K562 (cell line): ENCODE measurements at regions not wholly inside any gene's neighbourhood (a gene's known extent, or its start where the extent isn't known, plus 50 kb on each side); places are given as distances from the start of the nearest gene placed in this dataset.

Source experiments
- ATAC-seq: fragments of 200-7000 bp; cut with Tn5 transposase; 3 replicates; pipeline ENCODE4 v1.9.1; 2020; ENCODE audit warnings: moderate library complexity
- BruUV-seq: library from RNA; stranded (reverse); fragments of 400-500 nt; replicated peaks from 2 replicates; lab custom pipeline; 2021; lab: Mats Ljungman, UMichigan
- CTCF ChIA-PET: fragments of 300-600 bp; formaldehyde crosslinking; extraction: SDS; loops from one replicate; lab custom pipeline; 2021; ENCODE audit warnings: low intra/inter-chr PET ratio; lab: Yijun Ruan, JAX
- POLR2A ChIA-PET: fragments of 300-600, 350-650 bp; sonication (Branson Sonifier 250); formaldehyde crosslinking; extraction: SDS; loops from one replicate; lab custom pipeline; 2021; ENCODE audit warnings: antibody characterized with exemption, inconsistent platforms; lab: Yijun Ruan, JAX
- DNase-seq, 4 experiments: peaks; one replicate each; pipeline versions ENCODE4 v3.0.0 to v3.0.0-alpha.2; 2011 to 2018; ENCODE audit warnings: low spot score in 3 of 4, mixed read lengths in 3 of 4; ENCODE audit errors: extremely low read depth in 1 of 4
- FAIRE-seq: peaks from 2 replicates; lab custom pipeline; 2011; peaks lifted over from hg19 to GRCh38; lab: Jason Lieb, UNC
- H2AFZ ChIP-seq: 2 replicates; pipeline ENCODE4 v1.6.0; 2011; ENCODE audit warnings: low read depth, low read length, control low read depth, inconsistent platforms
- H3K27ac ChIP-seq: fragments of 200-600 bp; 3 replicates; pipeline ENCODE4 v1.8.0; 2011; ENCODE audit warnings: low read depth, mild to moderate bottlenecking, control low read depth, inconsistent platforms, low read length, moderate library complexity, mixed read lengths; ENCODE audit errors: extremely low read depth
- H3K27me3 ChIP-seq, 2 experiments: fragments of 300-600 bp in 1 of 2; 2 replicates in 1 of 2; 3 replicates in 1 of 2; pipeline versions ENCODE4 v1.6.0 to v1.8.0; 2011; ENCODE audit warnings: inconsistent platforms in 2 of 2, low read length in 2 of 2, mild to moderate bottlenecking in 1 of 2, mixed read lengths in 1 of 2, moderate library complexity in 1 of 2; ENCODE audit not compliant: control insufficient read depth in 2 of 2, insufficient read depth in 2 of 2
- H3K36me3 ChIP-seq: fragments of 300-600 bp; 3 replicates; pipeline ENCODE4 v1.8.0; 2011; ENCODE audit warnings: mild to moderate bottlenecking, low read length, inconsistent platforms; ENCODE audit not compliant: control insufficient read depth, insufficient read depth
- H3K4me1 ChIP-seq, 2 experiments: fragments of 200-600 bp in 1 of 2; replicated peaks in 1 of 2; 2 replicates in 1 of 2; 3 replicates in 1 of 2; pipeline versions ENCODE4 v1.5.1 to v1.8.0; 2011; ENCODE audit warnings: inconsistent platforms in 2 of 2, low read length in 2 of 2, mild to moderate bottlenecking in 1 of 2, mixed read lengths in 1 of 2, moderate library complexity in 1 of 2; ENCODE audit not compliant: control insufficient read depth in 2 of 2, insufficient read depth in 2 of 2
- H3K4me2 ChIP-seq: 2 replicates; pipeline ENCODE4 v1.6.1; 2011; ENCODE audit warnings: low read length, control low read depth, inconsistent platforms, mixed read lengths; ENCODE audit not compliant: insufficient read depth
- H3K4me3 ChIP-seq: fragments of 200-600 bp; sonication (generic), shearing (Covaris generic); 2 replicates; pipeline ENCODE4 v1.5.1; 2016; ENCODE audit warnings: control low read depth, inconsistent platforms
- H3K79me2 ChIP-seq: fragments of 200-600 bp; 3 replicates; pipeline ENCODE4 v1.8.0; 2011; ENCODE audit warnings: low read length, inconsistent platforms; ENCODE audit not compliant: control insufficient read depth, insufficient read depth
- H3K9ac ChIP-seq, 2 experiments: 2 replicates each; pipeline versions ENCODE4 v1.6.0 to v1.6.1; 2011; ENCODE audit warnings: low read depth in 2 of 2, low read length in 2 of 2, control low read depth in 1 of 2, inconsistent platforms in 1 of 2, mild to moderate bottlenecking in 1 of 2, mixed read lengths in 1 of 2; ENCODE audit not compliant: insufficient read depth in 1 of 2
- H3K9me1 ChIP-seq: one replicate; pipeline ENCODE4 v1.6.0; 2011; ENCODE audit warnings: inconsistent platforms, mild to moderate bottlenecking, low read length, moderate library complexity; ENCODE audit not compliant: control insufficient read depth, insufficient read depth
- H3K9me3 ChIP-seq: replicated peaks from 2 replicates; pipeline ENCODE4 v1.5.1; 2011; ENCODE audit warnings: low read depth, low read length, inconsistent platforms; ENCODE audit not compliant: control insufficient read depth, insufficient read depth
- H4K20me1 ChIP-seq: replicated peaks from 2 replicates; pipeline ENCODE4 v1.6.1; 2011; ENCODE audit warnings: low read length, inconsistent platforms, mixed read lengths; ENCODE audit not compliant: control insufficient read depth, insufficient read depth
- GTF3C2 ChIP-seq: IDR thresholded peaks from 3 replicates; pipeline ENCODE4 v1.6.1; 2011; ENCODE audit warnings: borderline replicate concordance, mild to moderate bottlenecking, moderate library complexity; ENCODE audit not compliant: insufficient read length; ENCODE audit errors: extremely low read depth
- MEIS2 ChIP-seq: fragments of 450-650 bp; IDR thresholded peaks from 2 replicates; pipeline ENCODE4 v1.6.1; 2014; ENCODE audit warnings: mild to moderate bottlenecking; ENCODE audit not compliant: partially characterized antibody
- PURB ChIP-seq: sonication (generic); formaldehyde crosslinking; IDR thresholded peaks from 2 replicates; pipeline ENCODE4 v1.9.0; 2021; ENCODE audit warnings: low read depth, mild to moderate bottlenecking, missing genetic modification reagents
- WGBS: fragments of 100-300 bp; shearing (Covaris generic); methylation state at CpG from one replicate; pipeline ENCODE4 v1.1.6; 2016; ENCODE audit warnings: low coverage, mixed read lengths; ENCODE audit not compliant: insufficient coverage; ENCODE audit errors: missing lambda C conversion rate; 5-methylcytosine and 5-hydroxymethylcytosine counted together
- in situ Hi-C: fragments of 300-500 bp; cut with MboI; formaldehyde crosslinking; loops from 4 replicates; pipeline ENCODE4 v1.15.0; 2018; ENCODE audit warnings: inconsistent platforms, mixed read lengths
- intact Hi-C: fragments of 100-400 bp; cut with micrococcal nuclease; formaldehyde crosslinking; loops from 2 replicates; pipeline ENCODE4 v1.14.2; 2022

GRCh38 chr18:77654302-77654701 lies 404.7 kb downstream of the GALR1 start:
- Histone ChIP-seq H3K36me3 (no peaks in the 10 kb centered on the region), H3K9me3 (no peaks in the 10 kb centered on the region), H2AFZ (no peak overlapping the region), H3K4me1 (no peaks in the 10 kb centered on the region), H3K79me2 (no peaks in the 10 kb centered on the region), H3K27ac (no peak overlapping the region), H3K4me3 (no peak overlapping the region), H3K4me2 (no peak overlapping the region), H4K20me1 (no peaks in the 10 kb centered on the region), H3K9ac (no peak overlapping the region), H3K27me3 (no peaks in the 10 kb centered on the region; a peak in 1 of 5 replicates), H3K9me1 (no peaks in the 10 kb centered on the region)
- WGBS = 2% methylated on average over 5 of the region's 5 CpGs
- ChIA-PET POLR2A (no interaction called here), CTCF (no interaction called here)
- no peak for DNase-seq
- ATAC-seq = no peak
- no TSS peak for BruUV-seq
- no peak for TF ChIP-seq GTF3C2
- no peak for TF ChIP-seq MEIS2
- TF ChIP-seq PURB (CRISPR knock-in tag) = no peak
- in situ Hi-C loops = no loop called here
- intact Hi-C loops = no loop called here
- FAIRE-seq = no peak
